ENCODE measurements at regions not wholly inside any gene's neighbourhood (a gene's known extent, or its start where the extent isn't known, plus 50 kb on each side); places are given as distances from the start of the nearest gene placed in this dataset.

DNA sequence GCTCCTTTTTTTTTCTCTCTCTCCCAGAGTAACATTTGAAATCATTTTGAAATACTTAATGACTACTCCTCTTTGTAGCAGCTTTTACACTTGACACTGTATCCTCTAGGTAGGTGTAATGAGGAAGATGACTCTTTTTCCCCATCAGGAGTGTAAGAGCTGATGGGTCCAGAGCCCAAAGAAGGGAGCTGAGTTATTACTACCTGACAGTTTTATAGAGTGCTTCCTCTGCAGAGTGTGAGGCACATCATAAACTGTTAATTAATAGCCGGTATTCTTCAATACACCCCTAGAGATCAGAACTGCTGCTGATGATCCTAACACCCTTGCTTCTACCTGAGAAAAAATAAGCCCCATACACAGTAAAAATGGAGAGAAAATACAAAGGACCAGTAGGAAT is 279.8 kb upstream of the SEMA3A start:
- no peak for DNase-seq

DNA sequence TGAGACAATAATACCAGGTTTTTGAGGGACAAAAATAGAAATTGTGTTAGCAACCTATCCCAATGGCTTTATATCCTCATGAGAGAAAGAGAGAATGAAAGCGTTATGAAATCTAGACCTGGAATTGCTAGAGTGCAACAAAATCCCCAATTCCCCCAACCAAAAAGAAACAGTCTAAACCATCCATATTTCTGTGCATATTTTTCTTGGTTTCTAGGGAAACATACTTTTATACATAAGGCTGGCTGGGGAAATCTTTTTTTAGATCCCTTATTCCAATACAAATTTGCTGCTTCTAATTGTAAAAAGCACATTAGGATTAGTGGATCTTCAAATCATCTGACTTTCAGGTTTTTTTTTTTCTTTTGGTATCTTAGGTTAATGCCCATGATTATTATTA is 277.0 kb upstream of the SEMA3A start:
- DNase-seq = no peak

DNA sequence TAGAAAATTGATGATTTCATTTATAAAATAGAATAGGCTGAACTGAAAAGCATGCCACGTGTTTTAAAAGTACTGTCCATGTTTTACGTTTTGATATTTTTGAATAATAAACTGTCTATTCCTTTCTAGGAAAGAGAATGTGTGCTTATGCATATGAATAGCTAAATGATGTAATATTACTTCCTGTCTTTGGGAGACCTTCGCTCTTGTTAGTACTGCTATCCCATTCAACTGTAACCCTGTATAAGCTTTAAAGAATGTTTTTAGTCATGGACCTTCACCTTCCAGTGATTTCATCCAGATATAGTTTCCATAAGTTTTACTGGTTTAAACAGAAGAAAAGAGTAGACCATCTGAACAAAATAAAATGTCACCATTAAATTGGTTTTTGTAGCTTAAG is 274.4 kb upstream of the SEMA3A start:
- DNase-seq = no peak

DNA sequence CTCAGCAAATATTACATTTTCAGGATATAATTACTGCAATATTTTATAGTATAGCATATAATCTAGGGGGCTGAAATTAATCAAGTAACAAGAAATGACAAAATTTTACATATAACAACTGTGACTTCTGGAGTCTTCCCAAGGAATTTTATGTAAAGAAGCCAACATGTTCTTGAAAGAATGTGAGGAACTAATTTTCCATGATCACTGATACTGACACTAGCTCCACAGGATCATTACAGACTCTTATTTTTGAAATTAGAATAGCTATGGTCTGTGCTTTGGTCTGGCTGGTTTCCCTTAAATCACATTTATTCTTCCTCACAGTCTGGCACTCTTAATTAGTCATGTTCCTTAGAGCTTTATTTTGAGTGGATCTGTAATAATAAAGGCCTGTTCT is 267.7 kb upstream of the SEMA3A start:
- no peak for DNase-seq

DNA sequence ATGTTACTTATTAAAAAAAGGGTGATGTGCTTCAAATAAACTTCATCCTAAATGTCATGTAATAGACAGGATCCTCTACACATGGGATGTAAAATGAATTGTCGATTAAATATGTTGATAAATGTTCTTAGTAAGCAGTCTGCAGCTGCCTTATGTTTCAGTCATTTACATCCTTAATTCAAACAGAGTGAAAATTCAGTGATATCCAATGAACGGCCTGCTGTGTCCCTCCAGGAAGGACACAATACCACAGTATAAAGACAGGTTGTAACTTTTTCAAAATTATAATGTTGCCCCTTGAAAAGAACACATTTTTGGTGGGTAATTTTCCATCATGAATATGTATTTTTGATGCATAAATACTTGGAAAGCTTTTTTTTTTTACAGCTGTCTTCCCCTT is 266.5 kb upstream of the SEMA3A start:
- no peak for DNase-seq

DNA sequence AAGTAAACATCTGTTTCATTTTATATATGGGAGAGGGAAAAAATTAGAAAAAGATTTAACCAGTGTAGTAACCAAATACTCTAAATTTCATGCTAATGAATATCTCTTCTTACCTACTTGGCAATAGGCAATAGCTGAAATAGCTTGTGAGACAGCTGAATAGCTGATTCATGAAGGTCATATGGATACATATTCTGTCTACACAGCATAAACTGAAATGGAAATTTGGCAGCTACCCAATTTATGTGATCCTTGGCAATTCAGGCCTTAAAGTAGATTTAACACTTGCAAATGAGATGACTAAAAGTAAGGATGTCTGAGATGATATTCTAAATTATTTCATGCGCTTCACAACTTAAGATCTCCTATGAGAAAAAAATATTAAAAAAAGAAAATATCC is 261.2 kb upstream of the SEMA3A start:
- peak; percentile 76 for DNase-seq

DNA sequence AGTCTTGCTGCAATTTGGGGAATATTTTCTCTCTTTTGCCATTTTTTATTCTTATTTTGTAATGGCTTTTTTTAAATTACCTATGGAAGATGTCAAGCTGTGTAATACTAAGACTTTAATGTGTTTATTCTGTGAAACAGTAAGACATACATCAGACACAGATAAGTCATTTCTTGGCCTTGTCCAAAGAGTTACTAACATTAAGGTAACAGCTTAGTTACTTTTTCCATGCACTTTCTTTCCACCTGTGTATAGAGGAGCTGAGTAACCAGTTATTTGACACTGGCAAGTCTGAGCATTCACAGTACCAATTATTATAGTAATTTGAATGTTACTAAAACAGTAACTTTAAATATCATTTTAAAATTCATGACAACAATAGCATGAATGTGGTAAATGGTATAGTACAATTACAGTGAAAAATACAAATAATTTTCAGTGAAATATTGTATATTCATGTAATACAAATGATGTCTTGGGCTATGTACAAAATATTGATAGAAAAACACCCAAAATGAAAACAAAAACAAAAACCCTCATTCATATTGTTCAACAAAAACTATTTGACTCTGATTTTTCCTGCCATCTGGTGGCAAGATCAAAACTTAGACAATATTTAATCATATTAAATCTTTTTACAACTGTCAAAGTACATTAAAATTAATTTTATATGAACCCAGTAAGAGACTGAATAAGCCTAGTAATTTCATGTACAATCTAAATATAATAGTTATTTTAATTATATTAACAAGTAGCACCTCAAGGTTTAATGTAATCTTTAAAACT is 259.8 kb upstream of the SEMA3A start:
- DNase-seq = no peak

DNA sequence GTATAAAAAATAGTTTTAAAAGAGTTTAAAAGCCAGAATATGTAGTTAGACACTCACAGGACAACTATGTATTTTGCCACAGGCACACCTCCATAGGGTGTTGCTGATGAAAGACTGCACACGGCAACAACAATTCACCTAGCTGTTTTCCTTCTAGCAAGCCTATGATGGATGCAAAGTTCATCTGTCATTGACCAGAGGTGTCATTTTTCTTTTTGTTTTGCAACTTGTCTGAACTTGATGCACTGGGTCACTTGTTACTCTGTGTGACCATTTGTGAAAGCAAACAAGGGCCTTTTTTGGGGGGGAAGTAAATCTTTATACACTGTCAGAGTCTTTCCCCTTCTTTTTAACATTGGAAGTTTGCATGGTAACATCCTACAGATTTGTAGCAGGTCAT is 258.0 kb upstream of the SEMA3A start:
- no peak for DNase-seq

DNA sequence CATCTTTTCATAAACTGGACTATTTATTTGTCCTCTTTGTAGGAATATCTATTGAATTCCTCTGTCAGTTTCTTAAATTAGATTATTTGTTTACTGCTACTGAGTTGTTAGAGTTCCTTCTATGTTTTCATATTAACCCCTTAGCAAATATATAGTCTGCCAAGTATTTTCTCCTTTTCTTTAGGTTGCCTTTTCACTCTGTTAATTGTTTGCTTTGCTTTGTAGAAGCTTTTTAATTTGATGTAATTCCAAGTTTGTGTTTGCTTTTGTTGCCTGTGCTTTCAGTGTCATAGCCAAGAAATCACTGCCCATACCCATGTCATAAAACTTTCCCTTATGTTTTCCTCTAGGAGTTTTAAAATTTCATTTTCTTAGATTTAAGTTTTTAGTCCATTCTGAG is 256.2 kb upstream of the SEMA3A start:
- DNase-seq = no peak

DNA sequence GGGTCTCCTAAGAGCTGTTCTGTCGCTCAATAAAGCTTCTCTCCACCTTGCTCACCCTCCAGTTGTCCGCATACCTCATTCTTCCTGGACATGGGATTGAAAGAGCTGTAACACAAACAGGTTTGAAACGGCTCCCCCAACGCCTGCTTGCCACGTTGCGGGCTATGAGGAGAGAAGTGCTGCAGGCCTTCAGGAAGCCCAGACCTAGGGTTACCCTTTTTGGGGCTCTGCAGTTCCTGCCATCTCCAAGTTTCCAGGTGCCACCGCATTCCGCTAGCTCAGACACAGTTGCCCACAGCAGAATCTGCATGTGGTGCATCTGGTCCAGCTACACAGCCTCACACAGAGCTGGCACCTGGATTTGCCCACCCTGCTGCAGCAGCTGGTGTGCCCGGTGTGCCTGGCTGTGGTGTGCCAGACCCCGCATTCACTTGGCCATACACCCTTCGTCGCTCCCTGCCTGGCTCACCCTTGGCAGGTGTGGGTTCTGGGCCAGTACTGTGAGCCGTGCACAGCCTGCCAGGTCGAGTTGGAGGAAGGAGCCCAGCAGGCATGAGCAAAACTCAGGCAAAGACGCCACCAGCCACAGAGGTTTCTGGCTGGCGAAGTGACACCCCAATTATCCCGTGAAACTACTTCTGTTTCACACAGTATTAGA is 253.2 kb upstream of the SEMA3A start:
- no peak for DNase-seq

DNA sequence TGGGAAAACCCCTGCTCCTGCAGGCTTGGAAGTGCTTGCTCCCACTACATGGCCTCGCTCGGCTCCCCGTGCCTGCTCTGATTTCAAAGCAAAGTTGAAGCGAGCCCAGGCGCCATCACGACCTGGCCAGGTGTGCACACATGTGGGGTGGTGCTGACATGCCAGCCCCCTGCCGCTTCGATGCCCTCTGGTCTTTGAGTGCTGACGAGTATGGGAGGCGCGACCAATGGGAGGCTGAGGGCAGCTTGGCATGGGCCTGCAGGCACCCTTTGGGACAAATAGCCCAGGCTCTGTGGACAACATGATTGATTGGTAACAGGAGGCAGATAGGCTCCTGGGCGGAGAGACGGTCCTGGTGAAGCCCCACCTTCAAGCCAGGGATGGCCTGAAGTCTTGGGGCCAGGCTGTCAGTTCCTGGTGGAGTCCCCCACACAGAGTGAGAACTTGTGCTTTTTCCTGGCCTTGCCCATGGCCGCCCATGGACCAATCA is 252.4 kb upstream of the SEMA3A start:
- DNase-seq = no peak

DNA sequence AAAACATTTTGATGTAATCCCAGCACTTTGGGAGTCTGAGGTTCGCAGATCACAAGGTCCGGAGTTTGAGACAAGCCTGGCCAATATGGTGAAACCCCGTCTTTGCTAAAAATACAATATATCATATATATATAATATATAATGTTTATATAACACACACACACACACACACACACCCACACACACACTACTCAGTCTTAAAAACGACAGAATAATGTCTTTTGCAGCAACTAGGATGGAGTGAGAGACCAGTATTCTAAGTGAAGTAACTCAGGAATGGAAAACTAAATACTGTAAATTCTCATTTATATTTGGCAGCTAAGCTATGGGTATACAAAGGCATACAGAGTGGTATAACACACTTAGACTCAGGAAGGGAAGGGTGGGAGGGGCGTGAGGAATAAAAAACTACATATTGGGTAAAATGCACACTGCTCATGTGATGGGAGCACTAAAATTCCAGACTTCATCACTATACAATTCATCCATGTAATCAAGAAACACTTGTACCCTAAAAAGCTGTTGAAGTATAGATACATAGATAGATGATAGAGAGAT is 231.2 kb upstream of the SEMA3A start:
- no peak for DNase-seq

DNA sequence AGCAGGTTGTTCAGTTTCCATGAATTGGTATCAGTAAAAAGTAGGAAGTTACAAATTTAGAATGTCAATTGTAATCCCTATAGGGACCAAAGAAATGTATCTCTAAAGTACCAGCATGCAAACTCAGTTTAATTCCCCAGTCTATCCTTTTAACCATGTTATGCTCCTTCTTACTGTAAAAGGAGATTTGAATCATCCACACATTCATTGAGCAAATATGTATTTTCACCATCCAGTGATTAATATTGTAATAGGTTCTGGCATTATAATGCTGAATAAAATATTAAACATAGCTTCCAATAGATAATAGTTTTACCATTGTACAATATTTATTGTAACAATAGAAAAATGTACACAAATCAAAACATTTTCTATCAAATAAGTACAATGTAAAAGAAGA is 228.2 kb upstream of the SEMA3A start:
- no peak for DNase-seq

DNA sequence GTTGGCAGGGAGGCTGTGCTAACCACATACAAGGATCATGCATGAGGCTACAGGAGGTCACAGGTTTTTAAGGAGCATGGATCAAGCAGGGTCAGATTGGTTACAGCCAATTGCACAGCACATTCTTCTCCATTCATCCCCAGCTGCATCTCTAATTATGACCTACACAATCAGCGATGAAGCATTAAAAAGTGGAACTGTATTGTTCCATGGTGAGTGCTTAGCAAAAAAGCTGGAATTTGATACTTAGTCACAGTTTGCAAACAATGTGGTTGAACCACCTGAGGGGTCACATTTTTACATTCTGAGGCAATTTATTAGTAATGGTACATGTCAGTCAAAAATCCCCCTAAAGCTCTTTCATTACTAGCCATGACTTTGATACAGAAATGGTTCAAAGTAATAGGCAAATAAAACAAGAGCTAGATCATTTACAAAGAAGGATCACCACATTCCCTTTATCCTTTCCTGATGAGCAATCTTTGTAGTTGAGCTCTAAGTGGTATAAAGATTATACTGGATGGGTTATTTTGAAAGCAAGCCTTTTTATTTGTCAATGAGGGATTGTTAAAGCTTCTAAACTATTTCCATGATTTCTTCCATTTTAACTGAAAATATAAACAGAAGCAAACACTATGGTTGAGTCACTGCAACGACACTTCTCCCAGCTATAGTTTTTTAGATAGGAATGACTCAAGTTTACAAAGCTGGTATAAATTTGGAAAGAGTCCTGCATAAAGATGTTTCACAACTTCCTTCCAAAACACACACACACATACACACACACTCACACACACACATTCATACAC is 217.8 kb upstream of the SEMA3A start:
- no peak for DNase-seq

DNA sequence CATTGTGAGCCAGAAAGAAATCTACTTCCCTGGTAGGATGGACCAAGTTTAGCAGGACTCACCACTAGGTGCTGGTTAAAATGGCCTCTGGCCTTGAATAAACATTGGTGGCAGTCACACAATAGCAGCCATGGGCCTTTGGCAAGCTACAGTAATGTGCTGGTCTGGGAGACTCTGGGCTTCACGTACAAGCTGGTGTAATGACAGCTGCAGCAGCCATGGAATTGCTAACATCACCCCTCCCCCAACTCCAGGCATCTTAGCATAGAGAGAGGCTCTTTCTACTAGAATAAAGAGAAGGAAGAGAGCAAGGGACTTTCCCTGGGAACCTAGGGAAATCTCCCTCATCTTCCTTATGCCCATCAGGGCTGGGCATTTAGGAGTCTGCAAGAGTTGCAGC is 205.1 kb upstream of the SEMA3A start:
- DNase-seq = no peak

DNA sequence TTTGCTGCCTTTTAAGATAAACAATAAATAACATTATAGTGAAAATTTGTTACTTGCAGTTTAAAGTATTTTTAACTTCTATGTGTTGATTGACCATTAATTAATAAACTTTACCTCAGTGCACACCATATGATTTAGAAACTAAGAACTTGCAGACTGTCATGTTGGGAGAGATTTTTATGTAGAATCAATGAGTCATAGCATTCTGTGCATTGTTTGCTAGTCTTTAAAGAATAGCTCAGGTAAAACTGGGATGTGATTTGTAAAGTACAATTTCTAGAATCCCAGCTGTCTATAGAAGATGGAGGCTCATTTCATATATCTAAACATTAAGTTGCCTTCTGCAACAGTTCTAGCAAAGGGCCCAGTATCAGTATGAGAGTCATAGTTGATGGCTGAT is 199.6 kb upstream of the SEMA3A start:
- DNase-seq = no peak

DNA sequence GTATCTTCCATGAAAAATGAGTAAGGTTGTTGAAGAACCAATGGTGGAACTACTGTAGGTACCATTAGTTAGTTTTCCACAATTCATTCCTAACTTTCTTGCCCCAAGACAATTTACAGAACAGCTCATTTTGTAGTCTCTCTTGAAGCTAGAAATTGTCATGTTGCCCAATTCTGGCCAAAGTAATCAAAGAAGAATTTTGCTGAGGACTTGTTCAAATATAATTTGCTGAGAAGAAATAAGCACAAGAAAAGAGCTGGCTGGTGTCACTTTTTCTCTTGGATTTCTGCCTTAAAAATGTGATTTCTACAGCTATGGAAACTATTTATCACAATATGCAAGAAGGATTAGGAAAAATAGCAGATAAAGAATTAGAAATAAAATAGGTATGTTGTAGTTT is 199.2 kb upstream of the SEMA3A start:
- DNase-seq = no peak

DNA sequence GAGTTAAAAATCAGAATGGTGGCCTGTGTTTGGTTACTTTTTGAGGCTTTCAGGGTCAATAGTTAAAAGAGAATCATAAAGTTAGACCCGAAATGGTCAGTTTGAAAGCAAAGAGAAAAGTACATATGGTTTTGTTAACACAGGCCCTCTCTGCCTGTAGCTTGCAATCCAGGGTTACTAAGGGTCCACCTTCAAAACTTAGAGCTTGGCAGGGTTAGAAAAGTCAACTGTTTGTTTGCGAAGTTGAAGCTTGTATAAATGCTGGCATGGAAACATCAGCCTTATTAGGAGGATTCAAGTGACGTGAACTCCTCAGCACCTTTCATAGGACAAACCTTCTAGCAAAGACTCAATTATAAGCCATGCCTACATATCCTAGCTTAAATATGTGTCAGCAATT is 196.3 kb upstream of the SEMA3A start:
- no peak for DNase-seq

DNA sequence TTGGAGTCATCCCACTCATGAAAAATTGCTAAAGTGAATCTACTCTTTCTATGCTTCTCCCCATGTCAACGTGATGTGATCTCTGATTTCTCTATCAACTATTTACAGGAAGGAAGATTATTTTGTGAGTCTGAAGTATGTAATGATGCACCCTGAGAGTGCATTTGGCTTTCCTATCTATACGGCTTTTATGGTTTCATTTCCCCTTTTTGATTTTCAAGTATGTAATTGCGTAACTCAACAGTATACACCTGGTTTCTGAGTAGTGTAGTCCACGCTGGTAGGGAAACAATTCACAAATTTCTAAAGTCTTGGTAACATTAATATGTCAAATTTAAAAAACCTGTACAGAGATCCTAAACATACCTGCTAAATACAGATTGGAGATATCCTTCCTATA is 194.7 kb upstream of the SEMA3A start:
- no peak for DNase-seq

DNA sequence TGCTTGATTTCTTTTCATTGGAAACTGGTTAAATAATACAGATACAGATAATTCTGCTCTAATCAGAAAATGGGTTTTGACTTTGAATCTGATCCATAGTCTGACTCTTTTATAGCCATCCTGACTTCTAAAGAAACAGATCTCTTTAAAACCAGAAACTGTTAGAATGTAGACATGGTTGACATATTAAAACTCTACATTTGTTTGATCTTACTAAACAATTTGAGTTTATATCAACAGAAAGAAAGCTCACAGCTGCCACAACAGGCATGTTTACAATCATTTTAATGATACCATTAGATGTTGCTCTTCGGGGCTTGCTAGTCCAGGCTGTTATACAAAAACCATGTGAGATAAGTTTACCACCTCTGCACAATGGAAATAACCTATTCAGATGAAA is 193.0 kb upstream of the SEMA3A start:
- no peak for DNase-seq

DNA sequence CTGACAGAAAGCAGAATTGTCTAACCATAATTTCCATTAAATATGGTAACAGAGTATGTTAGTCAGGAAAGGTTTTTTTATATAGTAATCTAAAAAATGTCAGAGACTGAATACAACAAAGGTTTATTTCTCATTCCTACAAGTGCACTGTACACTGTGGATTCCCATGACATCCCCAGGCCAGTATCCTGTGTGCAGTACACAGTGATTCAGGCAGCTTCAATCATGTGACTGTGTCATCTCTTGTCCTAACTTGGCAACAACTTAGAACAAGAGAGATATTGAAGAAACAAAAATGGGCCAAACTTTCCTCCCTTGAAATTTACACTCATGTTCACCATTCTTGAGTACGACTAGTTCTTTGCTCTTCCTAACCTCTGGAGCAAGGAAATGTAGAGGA is 189.8 kb upstream of the SEMA3A start:
- DNase-seq = no peak

DNA sequence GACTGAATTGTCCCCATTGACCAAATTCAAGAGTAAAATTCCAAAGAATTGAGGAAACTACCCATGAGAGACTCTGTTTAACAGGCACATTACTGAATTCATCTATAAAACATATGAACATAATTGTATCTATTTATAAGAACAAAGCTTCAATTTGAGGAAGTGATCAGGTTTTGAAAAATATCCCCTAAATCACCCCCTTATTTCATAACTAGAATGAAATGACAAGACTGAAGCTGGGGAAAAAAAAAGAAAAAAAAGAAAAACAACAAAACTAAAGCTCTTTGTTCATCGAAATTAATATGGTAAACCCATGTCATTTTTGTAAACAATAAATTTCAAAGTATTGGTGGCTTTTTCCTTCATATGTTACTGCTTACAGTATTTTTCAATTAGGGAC is 184.9 kb upstream of the SEMA3A start:
- no peak for DNase-seq

DNA sequence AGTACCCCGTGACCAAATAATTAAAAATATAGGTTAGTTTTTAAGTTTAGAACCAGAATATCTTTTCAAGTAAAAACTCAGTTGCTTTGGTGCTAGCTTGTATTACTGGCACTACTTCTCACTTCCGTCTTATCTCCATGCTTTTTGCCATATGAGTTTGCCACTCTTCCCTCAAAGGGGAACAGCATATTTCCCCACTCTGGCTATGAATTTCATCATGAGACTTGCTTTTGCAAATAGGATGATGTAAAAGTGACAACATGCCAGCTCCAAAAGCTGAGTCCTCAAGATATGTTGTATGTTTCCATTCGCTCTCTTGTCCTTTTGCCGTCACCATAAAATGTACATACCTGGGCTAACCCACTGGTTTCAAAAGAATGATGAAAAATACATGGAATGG is 178.1 kb upstream of the SEMA3A start:
- no peak for DNase-seq

DNA sequence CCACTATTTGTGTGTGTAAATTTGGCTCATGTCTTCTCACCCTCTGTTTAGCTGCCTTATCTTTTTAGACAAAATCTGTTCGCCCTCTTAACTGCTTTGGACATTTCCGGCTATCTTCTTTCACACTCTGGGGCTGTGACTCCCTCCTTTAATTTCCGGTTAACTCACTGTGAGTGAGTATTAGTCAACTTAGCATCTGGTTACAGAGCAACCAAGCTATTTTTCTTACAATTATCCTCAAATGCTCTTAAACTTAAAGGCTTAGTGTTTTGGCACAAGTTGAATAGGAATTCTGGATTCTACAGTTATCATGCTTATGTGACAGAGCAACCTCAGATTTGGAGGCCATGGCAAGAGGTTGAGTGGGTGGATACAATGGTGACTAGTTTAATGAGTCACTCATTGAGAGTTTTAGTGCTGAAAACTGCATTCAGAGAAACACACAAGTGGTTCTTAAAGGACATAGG is 177.6 kb upstream of the SEMA3A start:
- no peak for DNase-seq

All from NCI-H2171 (cell line).